BE2C (cell line): ENCODE measurements at regions not wholly inside any gene's neighbourhood (a gene's known extent, or its start where the extent isn't known, plus 50 kb on each side); places are given as distances from the start of the nearest gene placed in this dataset.
"Not testable (repeated sequence)": the region's sequence is repeated elsewhere in the genome, so short reads cannot be mapped to it uniquely, and the experiment has no call there.

ENCODE experiments used
- DNase-seq: peaks from one replicate; pipeline ENCODE4 v3.0.0-alpha.2; 2020
- H3K27me3 ChIP-seq: fragments of 250-450 bp; sonication (Bioruptor Pico); 2 replicates; pipeline ENCODE4 v1.5.1; 2020; ENCODE audit warnings: mild to moderate bottlenecking
- H3K36me3 ChIP-seq: fragments of 250-450 bp; sonication (Bioruptor Pico); 2 replicates; pipeline ENCODE4 v1.5.1; 2020; ENCODE audit warnings: mild to moderate bottlenecking
- H3K4me1 ChIP-seq: fragments of 250-450 bp; sonication (Bioruptor Pico); 2 replicates; pipeline ENCODE4 v1.5.1; 2020
- H3K4me3 ChIP-seq: 2 replicates; pipeline ENCODE4 v1.5.1; 2011; ENCODE audit warnings: low read depth, low read length
- H3K9me3 ChIP-seq: fragments of 250-450 bp; sonication (Bioruptor Pico); 2 replicates; pipeline ENCODE4 v1.5.1; 2020
- TF ChIP-seq, protein P1 (sequence below): IDR thresholded peaks from 2 replicates; pipeline ENCODE4 v1.5.1; 2012; ENCODE audit warnings: mild to moderate bottlenecking, low read depth, low read length

DNA sequence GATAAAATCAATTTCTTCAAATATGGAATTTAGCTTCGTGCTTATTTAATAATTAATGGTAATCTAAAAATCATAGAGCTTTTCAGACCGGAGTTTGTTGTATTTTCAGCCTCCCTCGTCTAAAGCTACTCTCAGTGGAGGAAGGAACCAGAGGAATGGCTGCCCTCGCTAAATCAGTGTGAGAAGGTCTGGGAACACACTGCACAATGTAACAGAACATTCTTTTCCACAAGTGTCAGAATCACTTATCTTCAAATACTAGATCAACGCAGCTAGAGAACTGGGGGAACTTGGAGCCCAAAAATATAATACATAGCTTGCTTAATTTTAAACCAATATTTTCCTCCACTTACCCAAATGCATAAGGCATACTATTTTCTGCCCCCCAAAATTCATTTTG, 148.5 kb downstream of the MTERF1 start:
- TF ChIP-seq, protein P1, sequence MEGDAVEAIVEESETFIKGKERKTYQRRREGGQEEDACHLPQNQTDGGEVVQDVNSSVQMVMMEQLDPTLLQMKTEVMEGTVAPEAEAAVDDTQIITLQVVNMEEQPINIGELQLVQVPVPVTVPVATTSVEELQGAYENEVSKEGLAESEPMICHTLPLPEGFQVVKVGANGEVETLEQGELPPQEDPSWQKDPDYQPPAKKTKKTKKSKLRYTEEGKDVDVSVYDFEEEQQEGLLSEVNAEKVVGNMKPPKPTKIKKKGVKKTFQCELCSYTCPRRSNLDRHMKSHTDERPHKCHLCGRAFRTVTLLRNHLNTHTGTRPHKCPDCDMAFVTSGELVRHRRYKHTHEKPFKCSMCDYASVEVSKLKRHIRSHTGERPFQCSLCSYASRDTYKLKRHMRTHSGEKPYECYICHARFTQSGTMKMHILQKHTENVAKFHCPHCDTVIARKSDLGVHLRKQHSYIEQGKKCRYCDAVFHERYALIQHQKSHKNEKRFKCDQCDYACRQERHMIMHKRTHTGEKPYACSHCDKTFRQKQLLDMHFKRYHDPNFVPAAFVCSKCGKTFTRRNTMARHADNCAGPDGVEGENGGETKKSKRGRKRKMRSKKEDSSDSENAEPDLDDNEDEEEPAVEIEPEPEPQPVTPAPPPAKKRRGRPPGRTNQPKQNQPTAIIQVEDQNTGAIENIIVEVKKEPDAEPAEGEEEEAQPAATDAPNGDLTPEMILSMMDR = no peak
- no peaks in the 10 kb centered on the region for H3K27me3 ChIP-seq
- no peaks in the 10 kb centered on the region for H3K9me3 ChIP-seq
- H3K36me3 ChIP-seq = no peaks in the 10 kb centered on the region
- no peak for DNase-seq
- H3K4me3 ChIP-seq = no peak overlapping the region
- H3K4me1 ChIP-seq = no peaks in the 10 kb centered on the region

DNA sequence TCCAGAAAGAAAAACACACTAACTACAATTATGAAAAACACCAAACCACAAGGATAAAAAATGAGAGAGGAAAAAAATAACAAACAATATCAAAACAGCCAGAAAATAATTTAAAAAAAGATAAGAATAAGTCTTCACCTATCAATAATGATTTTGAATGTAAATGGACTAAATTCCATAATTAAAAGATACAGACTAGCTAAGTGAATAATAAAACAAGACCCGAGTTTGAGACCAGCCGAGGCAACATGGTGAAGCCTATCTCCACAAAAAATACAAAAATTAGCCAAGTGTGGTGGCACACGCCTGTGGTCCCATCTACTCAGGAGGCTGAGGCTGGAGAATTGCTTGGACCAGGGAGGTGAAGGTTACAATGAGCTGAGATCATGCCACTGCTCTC, 131.1 kb downstream of the MTERF1 start:
- no peaks in the 10 kb centered on the region for H3K9me3 ChIP-seq

DNA sequence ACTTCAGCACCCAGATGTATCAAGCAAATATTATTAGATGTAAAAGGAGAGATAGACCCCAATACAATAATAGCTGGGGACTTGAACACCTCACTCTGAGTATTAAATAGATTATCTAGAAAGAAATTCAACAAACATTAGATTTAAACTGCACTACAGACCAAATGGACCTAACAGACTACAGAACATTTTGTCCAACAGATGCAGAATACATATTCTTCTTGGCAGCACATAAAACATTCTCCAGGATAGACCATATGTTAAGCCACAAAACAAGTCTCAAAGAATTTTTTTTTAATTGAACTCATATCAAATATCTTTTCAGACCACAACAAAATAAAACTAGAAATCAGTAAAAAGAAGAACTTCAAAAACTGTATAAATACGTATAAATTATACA, 130.4 kb downstream of the MTERF1 start:
- Histone ChIP-seq H3K9me3 (no peaks in the 10 kb centered on the region), H3K36me3 (no peaks in the 10 kb centered on the region), H3K4me1 (no peaks in the 10 kb centered on the region), H3K27me3 (no peaks in the 10 kb centered on the region), H3K4me3 (no peak overlapping the region)
- TF ChIP-seq, protein P1 = no peak
- no peak for DNase-seq

More for the DNA sequence above, 131.1 kb downstream of the MTERF1 start:
- Histone ChIP-seq H3K36me3 (no peaks in the 10 kb centered on the region), H3K4me1 (no peaks in the 10 kb centered on the region), H3K4me3 (no peak overlapping the region), H3K27me3 (no peaks in the 10 kb centered on the region)
- no peak for DNase-seq
- TF ChIP-seq, protein P1 = no peak

DNA sequence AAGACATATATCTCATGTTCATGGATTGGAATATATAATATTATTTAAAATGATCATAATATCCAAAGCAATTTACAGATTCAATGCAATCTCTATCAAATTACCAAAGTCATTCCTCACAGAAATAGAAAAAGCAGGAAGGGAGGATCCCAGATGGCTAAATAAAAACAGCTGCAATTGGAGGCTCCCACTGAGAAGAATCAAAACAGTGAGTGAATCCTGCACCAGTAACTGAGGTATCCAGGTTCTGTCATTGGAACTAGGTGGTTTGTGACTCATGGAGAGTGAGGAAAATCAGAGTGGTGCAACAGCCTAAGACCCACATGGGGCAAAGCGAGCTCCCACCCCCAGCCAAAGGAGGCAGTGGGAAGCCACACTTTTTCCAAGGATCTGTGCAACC, 128.4 kb downstream of the MTERF1 start:
- H3K4me3 ChIP-seq = no peak overlapping the region
- H3K4me1 ChIP-seq = no peaks in the 10 kb centered on the region
- H3K36me3 ChIP-seq = no peaks in the 10 kb centered on the region
- H3K27me3 ChIP-seq = no peaks in the 10 kb centered on the region
- no peak for DNase-seq
- H3K9me3 ChIP-seq = no peaks in the 10 kb centered on the region
- TF ChIP-seq, protein P1 = no peak

DNA sequence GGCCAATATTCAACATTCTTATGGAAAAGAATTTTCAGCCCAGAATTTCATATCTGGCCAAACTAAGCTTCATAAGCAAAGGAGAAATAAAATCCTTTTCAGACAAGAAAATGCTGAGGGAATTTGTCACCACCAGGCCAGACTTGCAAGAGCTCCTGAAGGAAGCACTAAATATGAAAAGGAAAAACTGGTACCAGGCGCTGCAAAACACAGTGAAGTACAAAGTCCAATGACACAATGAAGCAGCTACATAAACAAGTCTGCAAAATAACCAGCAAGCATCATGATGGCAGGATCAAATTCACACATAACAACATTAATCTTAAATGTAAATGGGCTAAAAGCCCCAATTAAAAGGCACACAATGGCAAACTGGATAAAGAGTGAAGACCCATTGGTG, 126.2 kb downstream of the MTERF1 start:
- DNase-seq, H3K27me3 ChIP-seq, H3K9me3 ChIP-seq, H3K4me1 ChIP-seq, H3K36me3 ChIP-seq, H3K4me3 ChIP-seq: not testable (repeated sequence)

DNA sequence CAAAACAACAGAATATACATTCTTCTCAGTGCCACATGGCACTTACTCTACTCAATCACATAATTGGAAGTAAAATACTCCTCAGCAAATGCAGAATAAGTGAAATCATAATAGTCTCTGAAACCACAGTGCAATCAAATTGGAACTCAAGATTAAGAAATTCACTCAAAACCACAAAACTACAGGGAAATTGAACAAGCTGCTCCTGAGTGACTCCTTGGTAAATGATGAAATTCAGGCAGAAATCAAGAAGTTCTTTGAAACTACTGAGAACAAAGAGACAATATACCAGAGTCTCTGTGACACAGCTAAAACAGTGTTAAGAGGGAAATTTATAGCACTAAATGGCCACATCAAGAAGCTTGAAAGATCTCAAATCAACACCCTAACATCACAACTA, 125.4 kb downstream of the MTERF1 start:
- H3K4me3 ChIP-seq, H3K9me3 ChIP-seq, H3K4me1 ChIP-seq, DNase-seq, H3K27me3 ChIP-seq, H3K36me3 ChIP-seq: not testable (repeated sequence)

DNA sequence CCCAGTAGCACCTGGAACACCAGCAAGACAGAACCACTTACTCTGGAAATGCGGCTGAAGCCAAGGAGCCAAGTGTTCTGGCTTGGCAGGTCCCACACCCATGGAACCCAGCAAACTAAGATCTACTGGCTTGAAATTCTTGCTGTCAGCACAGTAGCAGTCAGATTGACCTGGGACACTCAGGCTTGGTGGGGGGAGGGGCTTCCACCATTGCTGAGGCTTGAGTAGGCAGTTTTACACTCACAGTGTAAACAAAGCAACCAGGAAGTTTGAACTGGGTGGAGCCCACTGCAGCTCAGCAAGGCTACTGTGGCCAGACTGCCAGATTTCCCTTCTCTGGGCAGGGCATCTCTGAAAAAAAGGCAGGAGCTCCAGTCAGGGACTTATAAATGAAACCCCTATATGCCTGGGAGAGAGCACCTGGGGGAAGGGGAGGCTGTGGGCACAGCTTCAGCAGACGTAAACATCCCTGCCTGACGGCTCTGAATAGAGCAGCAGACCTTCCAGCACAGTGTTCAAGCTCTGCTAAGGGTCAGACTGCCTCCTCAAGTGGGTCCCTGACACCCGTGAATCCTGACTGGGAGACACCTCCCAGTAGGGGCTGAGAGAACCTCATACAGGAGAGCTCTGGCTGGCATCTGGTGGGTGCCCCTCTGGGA, 121.2 kb downstream of the MTERF1 start:
- Histone ChIP-seq H3K27me3 (no peaks in the 10 kb centered on the region), H3K4me1 (no peaks in the 10 kb centered on the region), H3K36me3 (no peaks in the 10 kb centered on the region), H3K4me3 (no peak overlapping the region), H3K9me3 (no peaks in the 10 kb centered on the region)
- DNase-seq = no peak
- TF ChIP-seq, protein P1 = no peak
